NK-92 treated with Interleukin-12 subunit alpha and Interleukin-12 subunit beta, amount 100 ng/mL, for 24 hours (cell line): ENCODE measurements at regions not wholly inside any gene's neighbourhood (a gene's known extent, or its start where the extent isn't known, plus 50 kb on each side); places are given as distances from the start of the nearest gene placed in this dataset.

Experiments
- DNase-seq: peaks from one replicate; lab custom pipeline; 2025; lab: John Stamatoyannopoulos, UW

DNA sequence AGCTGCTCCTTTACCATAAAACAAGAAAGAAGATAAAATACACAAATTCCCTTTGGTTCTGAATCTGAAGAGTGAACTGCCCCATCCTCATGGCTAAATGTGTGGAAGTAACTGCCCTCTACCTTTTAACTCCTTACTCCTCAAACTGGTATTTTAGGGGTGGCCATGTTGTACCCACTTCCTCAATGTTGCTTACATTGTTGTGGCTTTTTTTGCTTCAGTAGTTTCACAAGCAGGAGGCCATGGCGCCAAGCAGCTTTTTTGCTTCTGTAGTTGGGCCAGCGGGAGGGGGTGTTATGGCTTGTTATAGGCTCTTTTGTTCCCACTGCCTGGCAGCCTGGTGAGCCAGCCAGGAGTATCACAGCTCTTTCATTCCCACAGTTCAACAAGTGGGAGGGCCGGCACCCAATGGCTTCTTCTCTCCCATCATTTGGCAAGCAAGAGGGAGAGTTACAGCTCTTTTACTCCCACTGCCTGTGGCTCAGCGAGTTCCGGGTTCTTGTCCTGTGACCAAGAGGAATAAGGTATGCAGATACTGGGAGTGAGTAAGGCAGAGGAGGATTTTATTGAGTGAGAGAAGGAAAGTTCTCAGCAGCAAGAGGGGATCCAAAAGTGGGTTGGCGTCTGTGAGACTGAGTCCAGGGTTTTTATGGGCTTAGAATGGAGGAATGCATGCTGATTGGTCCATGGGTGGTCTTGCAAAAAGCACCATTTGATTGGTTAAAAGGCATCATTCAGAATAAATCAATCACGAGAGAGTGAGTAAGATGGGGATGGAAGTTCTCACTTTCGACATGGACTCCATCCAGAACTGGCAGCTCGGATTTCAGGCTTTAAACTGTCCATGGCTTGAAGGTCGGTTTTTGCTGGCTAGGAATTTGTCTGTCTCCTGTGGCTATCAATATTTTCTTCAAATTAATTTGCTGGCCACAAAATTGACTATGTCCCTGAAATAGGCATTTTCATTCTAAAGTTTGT lies 429.6 kb downstream of the HLX start:
- DNase-seq: no peak

- no peak for DNase-seq
Measured at GRCh38 chr1:221309723-221310122, 430.5 kb downstream of the HLX start.

- no peak for DNase-seq
Measured at GRCh38 chr1:221310180-221310579, 430.9 kb downstream of the HLX start.

- no peak for DNase-seq
Measured at GRCh38 chr1:221315330-221315729, 426.6 kb downstream of the DUSP10 start.

DNA sequence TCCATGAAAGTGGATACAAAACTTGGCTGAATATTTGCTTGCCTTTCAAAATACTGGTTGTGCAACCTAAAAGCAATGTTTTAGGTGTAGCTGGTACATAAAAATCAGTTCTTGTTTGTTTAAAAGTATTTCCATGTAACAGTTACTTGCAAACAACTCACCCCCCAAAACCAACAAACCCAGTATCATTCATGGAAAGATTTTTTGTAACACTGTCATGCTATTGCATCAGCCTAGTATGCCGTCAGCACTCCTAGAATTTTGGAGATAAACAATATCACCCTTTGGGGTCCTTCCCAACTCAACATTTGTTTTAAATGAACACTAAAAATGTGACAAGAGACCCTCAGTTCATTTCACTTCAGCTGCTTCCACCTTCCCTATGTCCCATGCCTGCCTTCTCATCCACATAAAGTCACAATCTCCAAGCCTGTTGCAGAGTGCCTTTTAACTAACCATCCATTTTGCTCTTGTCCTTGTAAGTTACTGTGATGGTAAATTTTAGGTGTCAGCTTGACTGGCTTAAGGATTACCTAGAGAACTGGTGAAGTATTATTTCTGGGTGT lies 425.3 kb downstream of the DUSP10 start:
- DNase-seq: no peak

GRCh38 chr1:221317537-221317936 lies 424.4 kb downstream of the DUSP10 start:
- DNase-seq: no peak

DNA sequence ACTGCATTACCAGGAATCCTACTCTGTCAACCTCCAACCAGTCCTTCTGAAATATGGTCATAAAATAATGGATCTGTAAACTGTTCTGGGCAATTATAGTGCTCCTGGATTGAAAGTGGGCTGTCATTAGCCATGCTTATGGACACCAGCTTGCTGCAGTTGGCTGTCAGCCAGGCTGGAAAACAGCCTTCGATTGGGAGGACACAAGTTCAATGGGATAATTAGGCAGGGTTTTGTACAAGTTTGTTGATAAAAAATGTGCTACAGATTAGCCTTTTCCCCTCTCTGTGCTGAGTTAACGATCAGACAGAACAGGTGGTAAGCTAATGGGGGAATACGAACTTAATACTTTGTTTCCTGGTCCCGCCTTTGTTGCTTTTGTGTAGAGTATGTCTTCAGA lies 413.9 kb downstream of the DUSP10 start:
- DNase-seq: no peak

DNA sequence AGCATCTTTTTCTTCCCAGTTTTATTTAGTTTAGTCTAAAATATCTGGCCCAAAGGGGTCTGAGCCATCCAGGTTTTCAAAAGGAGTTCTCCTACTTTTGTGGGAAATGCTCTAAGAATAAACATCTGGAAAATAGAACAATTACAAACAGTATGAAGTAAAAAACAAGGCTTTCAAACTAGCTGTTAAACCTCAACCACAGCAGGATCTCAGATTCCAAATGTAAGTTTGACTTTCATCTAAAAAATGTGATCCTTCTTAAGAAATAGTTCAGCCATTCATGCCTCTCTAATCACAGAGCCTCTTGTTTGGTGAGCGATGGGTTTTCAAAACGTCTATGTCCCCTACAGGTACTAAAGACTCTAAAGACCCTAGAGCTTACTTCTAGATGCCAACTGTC lies 413.5 kb downstream of the DUSP10 start:
- no peak for DNase-seq

- no peak for DNase-seq
Measured at GRCh38 chr1:221331273-221332183, 410.4 kb downstream of the DUSP10 start.

GRCh38 chr1:221334062-221334461 lies 407.8 kb downstream of the DUSP10 start:
- no peak for DNase-seq

GRCh38 chr1:221335161-221336101 lies 406.5 kb downstream of the DUSP10 start:
- DNase-seq: no peak

DNA sequence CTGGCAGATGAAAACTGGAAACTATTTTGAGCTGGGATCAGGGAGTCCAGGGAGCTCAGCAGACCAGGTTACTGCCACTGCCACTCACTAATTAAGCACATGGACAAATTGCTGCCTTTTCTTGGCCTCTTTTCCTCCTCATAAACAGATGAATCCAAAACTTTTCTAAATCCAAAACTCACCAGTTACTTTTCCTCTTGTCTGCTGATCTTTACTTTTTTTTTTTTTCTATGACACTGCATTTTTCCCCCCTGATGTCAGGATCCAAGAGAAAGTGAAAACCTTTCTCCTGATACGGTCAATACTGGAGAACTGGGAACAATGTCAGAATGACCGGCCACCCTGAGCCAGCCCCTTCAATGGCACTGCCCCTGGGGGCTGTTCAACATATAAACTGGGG lies 405.8 kb downstream of the DUSP10 start:
- DNase-seq: no peak

DNA sequence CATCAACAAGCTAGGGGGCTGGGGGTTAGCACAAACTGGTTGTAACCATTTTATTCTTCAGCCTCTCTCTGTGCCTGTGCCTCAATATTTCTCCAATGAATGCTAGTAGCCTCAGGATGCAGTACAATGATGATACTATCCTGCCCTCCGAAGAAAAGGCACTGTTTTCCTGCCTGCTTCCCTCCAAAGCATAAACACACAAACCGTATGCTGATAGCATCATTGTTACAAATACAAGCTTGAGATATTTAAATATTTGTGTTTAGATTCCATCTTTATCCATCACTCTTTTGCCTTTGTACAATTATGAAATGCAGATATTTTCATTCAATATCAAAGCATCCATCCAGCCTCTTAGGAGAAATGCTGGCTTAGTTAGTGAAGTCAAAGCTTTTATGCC lies 404.8 kb downstream of the DUSP10 start:
- no peak for DNase-seq

DNA sequence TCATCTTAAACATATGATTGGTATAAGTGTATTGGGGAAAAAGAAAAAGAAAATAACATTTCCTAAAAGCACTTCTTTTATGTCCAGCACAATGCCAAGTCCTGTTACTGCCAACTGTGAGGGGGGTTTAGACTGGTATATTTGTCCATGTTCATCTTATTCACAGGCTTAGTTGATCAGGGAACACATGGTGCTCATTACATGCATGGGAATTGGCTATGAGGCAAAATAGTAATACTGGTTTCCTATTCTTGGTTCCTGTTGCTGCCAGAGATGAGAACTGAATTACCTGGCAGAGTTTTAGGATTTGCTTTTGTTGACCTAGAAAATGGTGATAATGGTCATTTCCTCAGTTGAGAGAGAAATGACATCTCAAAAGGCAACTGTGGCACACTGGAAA lies 398.8 kb downstream of the DUSP10 start:
- DNase-seq: no peak

- no peak for DNase-seq
Measured at GRCh38 chr1:221343607-221344006, 398.3 kb downstream of the DUSP10 start.

GRCh38 chr1:221344693-221345092 lies 397.2 kb downstream of the DUSP10 start:
- no peak for DNase-seq

- no peak for DNase-seq
Measured at GRCh38 chr1:221347706-221348105, 394.2 kb downstream of the DUSP10 start.

- no peak for DNase-seq
Measured at GRCh38 chr1:221350091-221350490, 391.8 kb downstream of the DUSP10 start.

- no peak for DNase-seq
Measured at GRCh38 chr1:221356693-221357092, 385.2 kb downstream of the DUSP10 start.

DNA sequence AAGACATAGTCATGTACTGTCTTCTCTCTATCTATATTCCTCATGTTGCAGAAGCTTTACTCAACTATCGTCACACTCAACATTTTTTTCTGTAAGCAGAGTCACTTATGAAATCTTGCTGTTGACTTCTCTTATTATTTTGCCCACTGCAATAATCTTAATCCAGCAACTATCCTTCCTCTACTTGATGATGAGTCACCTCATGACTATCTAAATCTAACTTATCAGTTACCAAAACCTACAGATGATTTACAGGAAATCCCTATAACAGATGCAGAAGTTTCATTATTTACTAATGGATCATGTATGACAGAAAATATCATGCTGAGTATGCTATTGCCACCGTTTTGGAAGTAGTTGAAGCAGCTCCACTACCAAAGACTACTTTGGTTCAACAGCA lies 378.9 kb downstream of the DUSP10 start:
- DNase-seq: no peak

- no peak for DNase-seq
Measured at GRCh38 chr1:221366495-221367110, 375.3 kb downstream of the DUSP10 start.
